ENCODE measurements at regions not wholly inside any gene's neighbourhood (a gene's known extent, or its start where the extent isn't known, plus 50 kb on each side); places are given as distances from the start of the nearest gene placed in this dataset.
"Not testable (repeated sequence)": the region's sequence is repeated elsewhere in the genome, so short reads cannot be mapped to it uniquely, and the experiment has no call there.

DNA sequence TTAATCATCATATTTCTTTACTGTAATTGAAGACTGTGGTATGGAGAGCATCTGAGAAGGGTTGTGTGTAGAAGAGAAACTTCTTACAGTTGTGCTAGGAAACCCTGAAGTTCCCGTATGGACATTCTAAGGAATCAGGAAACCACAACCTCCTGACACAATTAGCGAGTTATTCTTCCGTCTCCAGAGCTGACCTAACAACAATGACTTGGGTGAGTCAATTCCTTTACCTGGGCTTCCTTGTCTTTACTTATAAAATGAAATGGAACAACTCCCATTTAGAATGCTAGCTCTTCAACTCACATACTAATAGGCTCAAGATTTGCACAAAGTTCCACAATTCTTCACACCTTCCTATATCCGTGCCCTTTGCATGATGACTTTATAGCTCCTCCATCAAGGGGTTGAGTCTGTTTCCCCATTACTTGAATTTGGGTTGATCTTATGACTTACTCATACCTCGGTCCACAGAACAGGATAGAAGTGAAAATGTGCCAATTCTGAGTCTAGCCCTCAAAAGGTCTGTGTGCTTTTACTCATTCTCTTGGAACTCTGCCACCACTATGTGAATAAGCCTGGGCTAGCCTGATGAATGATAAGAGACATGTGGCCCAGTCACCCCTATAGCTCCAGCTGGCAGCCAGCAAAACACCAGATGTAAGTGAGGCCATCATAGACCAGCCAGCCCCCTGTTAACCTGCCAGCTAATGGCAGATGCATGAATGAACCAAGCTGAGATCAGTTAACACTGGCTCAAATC is 459.4 kb downstream of the ETNK1 start:
- DNase-seq (ENCODE audit: low spot score), result no peak

GRCh38 chr12:23088594-23088993 is 463.6 kb downstream of the ETNK1 start:
- no peak for DNase-seq (ENCODE audit: low spot score)

DNA sequence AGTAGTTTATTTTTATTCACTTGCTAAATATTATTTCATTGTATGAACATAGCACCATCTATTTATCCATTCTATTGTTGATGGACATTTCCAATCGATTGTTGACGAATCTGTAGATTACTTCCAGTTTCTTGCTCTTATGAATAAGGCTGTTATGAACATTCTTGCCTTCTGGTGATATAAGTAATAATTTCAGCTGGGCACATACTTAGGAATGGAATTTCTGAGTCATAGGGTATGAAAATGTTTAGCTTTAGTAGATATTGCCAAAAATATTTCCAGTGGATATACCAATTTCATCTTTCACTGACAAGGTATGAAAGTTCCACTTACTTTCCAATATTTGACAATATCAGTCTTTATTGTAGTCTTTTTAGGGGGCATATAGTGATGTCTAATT is 468.5 kb downstream of the ETNK1 start:
- no peak for DNase-seq (ENCODE audit: low spot score)

- DNase-seq (ENCODE audit: low spot score), result no peak
These were observed 471.4 kb downstream of the ETNK1 start for GRCh38 chr12:23096321-23096720.

DNA sequence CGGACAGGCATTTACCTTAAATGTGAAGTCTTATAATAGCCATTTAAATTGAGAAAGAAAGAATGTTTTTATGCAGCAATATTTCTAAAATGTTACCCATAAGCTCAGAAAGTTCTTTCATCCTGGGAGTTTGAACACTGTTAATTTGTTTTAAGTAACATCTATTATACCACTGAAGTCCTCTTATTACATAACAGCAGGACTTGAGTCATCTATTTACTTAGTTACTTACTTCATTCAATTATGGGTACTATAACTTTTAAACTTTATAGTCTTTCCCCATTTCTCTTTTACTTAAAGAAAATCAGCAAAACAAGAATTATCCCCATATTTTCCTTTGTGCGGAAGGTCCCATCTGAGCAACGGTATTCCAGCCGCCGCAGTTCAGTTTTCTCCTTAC is 473.1 kb downstream of the ETNK1 start:
- DNase-seq (ENCODE audit: low spot score), result no peak

- DNase-seq (ENCODE audit: low spot score), result no peak
These were observed 473.5 kb downstream of the ETNK1 start for GRCh38 chr12:23098517-23098916.

- no peak for DNase-seq (ENCODE audit: low spot score)
These were observed 474.1 kb downstream of the ETNK1 start for GRCh38 chr12:23099104-23099503.

DNA sequence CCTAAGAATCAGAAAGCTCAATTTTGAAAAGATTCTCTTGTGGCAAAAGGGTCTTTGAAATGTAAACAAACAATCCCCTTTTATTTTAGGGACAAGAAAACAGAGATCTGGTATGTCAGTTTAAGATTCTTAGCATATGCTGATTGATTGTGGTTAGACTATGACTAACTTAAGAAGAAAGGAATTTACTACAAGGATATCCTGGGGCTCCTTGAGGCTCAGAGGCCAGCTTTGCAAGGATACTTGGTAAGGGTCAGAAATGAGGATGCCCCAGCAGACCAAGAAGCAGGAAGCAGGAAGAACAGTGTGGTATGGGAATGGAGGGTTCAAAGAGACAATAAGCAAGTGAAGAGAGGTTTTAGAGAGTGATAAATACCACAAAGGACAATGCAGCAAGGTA is 474.6 kb downstream of the ETNK1 start:
- DNase-seq (ENCODE audit: low spot score), result no peak

DNA sequence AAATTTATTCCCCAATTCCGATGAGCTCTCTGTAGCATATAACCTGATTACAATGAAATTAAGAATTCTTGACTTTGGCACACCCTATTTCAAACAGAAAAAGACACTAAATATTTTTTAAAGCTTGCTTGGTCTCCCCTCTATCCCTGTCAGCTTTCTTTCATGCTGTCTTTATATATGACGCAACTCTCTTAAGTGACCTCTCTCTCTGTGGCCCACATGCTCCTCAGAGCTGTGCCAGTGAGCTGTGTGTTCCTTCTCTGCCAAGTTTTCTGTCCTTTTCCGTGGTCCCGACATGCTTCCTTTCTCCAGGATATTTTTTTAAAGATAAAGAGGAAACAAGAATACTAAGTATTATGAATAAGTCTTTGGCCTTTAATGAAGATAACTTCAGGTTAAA is 484.0 kb downstream of the ETNK1 start:
- DNase-seq (ENCODE audit: low spot score), result no peak

DNA sequence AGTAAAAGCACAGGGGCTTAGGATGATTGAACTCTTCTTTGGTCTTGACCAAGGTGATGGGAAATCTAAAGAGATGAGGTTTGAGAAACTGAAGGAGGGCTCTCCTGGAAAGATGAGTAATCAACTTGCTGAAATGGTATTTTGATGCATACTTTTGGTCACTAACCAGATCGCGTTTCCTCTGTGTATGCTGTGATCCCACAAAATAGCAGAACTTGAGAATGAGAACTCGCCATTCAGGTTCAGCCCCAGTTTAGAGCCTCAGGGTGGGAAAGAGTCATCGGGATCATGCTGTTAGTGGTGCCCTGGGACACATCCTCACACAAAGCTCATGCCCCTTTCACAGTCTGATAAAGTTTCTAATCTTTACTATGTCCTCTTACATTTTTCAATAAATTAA is 488.8 kb downstream of the ETNK1 start:
- no peak for DNase-seq (ENCODE audit: low spot score)

GRCh38 chr12:23115984-23116383 is 491.0 kb downstream of the ETNK1 start:
- DNase-seq (ENCODE audit: low spot score), result no peak

DNA sequence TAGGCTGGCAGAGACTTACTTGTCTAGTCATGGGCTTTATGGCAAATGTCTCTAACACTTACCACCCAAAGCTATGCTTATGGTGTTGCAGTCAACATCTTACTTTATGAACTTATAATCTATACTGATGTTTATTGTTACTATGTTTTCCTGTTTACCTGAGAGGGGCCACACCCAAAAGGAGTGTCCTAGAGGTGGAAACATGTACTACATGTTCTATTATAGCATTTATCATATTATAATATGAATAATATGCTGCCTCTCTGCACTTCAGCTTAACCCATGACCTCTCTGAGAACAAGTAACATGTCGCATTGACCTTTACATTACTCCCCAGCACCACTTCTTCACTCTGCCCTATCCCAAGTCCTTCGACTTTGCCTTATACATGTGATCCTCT is 501.8 kb downstream of the ETNK1 start:
- no peak for DNase-seq (ENCODE audit: low spot score)

DNA sequence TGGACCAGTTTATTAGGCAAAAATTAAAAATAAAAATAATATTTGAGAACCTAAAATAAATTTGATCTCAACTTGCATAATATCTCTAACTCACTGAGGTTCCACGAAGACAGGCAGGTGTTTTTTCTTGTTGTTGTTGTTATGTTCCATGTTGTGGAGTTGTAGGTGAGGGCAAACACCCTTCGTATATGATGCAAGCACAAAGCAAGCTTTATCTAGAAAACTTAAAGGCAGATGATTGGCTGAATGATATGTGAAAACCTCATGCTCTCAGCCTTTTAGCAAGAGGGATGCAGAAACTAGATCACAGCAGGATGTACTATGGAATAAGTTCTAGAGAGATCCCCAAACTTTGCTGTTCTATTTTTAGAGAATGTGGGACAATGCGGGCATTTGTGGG is 502.7 kb downstream of the ETNK1 start:
- DNase-seq (ENCODE audit: low spot score), result no peak

DNA sequence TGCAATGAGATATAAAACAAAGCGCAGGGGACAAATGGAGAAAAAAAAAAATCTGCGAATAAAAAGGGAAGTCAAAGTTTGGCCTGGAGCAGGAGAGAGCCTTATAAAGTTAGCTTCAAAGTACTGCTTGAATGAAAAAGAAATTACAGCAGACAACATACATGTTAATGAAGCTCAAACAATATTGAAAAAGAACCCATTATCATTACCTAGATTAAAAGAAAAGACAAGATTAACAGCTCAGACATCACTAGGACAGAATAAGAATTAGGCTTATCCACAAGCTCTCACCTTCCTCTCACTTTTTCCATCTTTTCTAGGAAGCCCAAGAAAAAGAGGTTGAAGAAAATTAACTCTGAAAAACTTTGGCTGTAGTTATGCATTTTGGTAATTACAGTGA is 503.5 kb downstream of the ETNK1 start:
- no peak for DNase-seq (ENCODE audit: low spot score)

DNA sequence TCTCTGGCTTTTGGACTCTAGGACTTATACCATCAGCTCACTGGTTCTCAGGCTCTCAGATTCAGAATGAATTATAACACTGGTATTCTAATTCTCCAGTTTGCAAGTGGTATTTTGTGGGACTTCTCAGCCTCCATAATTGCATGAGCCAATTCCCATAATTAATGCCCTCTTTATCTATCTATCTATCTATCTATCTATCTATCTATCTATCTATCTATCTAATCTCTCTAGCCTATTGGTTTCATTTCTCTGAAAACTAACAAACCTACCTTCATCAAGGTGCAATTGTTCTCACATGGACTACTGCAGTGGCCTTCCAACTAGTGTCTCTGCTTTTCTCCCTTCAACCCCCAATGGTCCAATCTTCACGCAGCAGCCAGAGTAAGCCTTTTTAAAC is 507.4 kb downstream of the ETNK1 start:
- no peak for DNase-seq (ENCODE audit: low spot score)

DNA sequence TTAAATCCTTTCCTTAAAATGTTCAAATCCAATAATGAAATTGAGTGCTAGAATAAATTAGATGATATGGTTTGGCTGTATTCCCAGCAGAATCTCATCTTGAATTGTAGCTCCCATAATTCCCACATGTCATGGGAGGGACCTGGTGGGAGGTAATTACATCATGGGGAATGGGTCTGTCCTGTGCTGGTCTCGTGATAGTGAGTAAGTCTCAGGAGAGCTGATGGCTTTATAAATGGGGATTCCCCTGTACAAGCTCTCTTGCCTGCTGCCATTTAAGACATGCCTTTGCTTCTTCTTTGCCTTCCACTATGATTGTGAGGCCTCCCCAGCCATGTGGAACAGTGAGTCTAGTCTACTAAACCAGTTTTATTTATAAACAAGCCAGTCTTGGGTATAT is 508.5 kb downstream of the ETNK1 start:
- DNase-seq (ENCODE audit: low spot score), result no peak

DNA sequence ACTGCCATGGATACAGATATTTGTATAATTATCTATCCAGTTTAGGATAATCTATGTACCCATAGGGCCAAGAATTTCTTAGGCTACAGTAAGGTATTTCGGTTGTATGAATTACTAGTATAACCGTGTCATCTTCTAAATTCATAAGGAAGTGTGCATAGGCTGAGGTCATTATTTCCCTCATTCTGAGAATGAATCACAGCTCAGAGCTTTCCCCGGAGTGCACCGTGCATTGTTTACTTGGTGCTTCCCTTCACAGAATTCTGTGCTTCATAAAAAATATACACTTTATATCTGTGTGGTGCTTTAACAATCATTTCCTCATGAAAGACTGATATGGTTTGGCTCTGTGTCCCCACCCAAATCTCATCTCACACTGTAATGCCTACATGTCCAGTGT is 514.1 kb downstream of the ETNK1 start:
- no peak for DNase-seq (ENCODE audit: low spot score)

DNA sequence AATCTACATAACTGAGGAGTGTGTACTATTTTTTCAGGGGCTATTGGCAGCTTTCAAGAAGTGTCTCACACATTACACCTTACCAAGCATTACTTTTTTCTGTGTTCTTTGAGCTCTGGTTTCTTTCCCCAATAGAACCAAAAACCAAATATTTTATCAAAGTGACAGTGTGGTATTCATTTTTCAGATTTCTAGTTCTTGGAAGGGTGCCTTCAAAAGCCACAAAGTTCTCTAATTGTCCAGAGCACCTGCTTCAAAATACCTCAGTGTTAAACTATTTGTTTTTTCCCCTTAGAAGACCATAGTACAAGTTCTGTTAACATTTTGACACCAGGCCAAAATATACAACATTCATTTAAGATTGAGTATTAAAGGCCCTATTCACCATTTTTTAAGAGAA is 515.7 kb downstream of the ETNK1 start:
- DNase-seq (ENCODE audit: low spot score), result no peak

GRCh38 chr12:23141335-23141734 is 516.4 kb downstream of the ETNK1 start:
- no peak for DNase-seq (ENCODE audit: low spot score)

DNA sequence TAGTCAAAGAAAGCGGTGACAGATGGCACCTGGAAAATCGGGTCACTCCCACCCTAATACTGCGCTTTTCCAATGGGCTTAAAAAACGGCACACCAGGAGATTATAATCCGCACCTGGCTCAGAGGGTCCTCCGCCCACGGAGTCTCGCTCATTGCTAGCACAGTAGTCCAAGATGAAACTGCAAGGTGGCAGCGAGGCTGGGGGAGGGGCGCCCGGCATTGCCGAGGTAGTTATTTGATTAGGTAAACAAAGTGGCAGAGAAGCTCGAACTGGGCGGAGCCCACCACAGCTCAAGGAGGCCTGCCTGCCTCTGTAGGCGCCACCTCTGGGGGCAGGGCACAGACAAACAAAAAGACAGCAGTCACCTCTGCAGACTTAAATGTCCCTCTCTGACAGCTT is 521.1 kb downstream of the ETNK1 start:
- not testable (repeated sequence) for DNase-seq (ENCODE audit: low spot score)

- DNase-seq (ENCODE audit: low spot score), result no peak
These were observed 543.5 kb downstream of the ETNK1 start for GRCh38 chr12:23168459-23168858.

GRCh38 chr12:23169012-23169695 is 544.2 kb downstream of the ETNK1 start:
- DNase-seq (ENCODE audit: low spot score), result no peak

- DNase-seq (ENCODE audit: low spot score), result no peak
These were observed 544.7 kb downstream of the ETNK1 start for GRCh38 chr12:23169696-23170013.

DNA sequence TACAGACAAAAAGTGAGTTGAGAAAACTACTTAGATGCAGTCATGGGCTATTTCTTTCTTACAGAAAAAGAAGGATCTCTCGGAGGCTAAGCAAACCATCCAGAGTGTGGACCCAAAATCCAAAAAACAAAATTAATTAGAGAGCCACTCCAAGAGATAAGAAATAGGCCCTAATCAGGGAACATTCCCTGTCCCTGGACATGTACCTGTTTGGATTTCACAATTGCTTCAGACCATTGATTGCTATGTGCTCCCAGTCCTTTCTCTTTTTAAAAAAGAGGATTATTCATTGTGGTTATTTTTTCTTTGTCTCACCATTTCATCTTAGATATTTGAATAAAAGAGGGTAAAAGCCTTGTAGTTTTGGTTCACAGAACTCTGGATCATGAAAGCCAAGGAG is 549.9 kb downstream of the ETNK1 start:
- no peak for DNase-seq (ENCODE audit: low spot score)

All from activated CD4-positive, alpha-beta T cell treated with anti-CD3 and anti-CD28 coated beads, Interleukin-2, Interleukin-4, amounts not matched to agents 100 ng/mL and 50 ng/mL, durations not matched to agents 16 hours and 8 hours (primary cell).